HepG2 (cell line): ENCODE measurements at regions not wholly inside any gene's neighbourhood (a gene's known extent, or its start where the extent isn't known, plus 50 kb on each side); places are given as distances from the start of the nearest gene placed in this dataset.

Source experiments
- BORCS8-MEF2B ChIP-seq: sonication (generic); formaldehyde crosslinking; IDR thresholded peaks from 2 replicates; pipeline ENCODE4 v1.8.0; 2022; ENCODE audit warnings: mild to moderate bottlenecking, missing genetic modification reagents
- CEBPG ChIP-seq: IDR thresholded peaks from 2 replicates; pipeline ENCODE4 v1.6.1; 2016
- CHCHD3 ChIP-seq: sonication (generic); formaldehyde crosslinking; IDR thresholded peaks from 2 replicates; pipeline ENCODE4 v1.8.0; 2022; ENCODE audit warnings: mild to moderate bottlenecking, missing genetic modification reagents, moderate library complexity
- DMAP1 ChIP-seq: IDR thresholded peaks from 2 replicates; pipeline ENCODE4 v1.6.1; 2016
- ERF ChIP-seq: IDR thresholded peaks from 2 replicates; pipeline ENCODE4 v1.6.1; 2018; ENCODE audit warnings: missing biosample characterization, missing genetic modification reagents
- FOSL2 ChIP-seq: sonication (generic); formaldehyde crosslinking; IDR thresholded peaks from 2 replicates; pipeline ENCODE4 v1.4.0; 2020; ENCODE audit warnings: missing genetic modification reagents
- FOXA1 ChIP-seq, 2 experiments: fragments of 450-650 bp in 1 of 2; sonication (generic) in 1 of 2; formaldehyde crosslinking in 1 of 2; IDR thresholded peaks; 2 replicates each; pipeline versions ENCODE4 v1.4.0 to v1.6.1; 2016 to 2020; ENCODE audit warnings: missing genetic modification reagents in 1 of 2
- GFI1 ChIP-seq: sonication (generic); formaldehyde crosslinking; IDR thresholded peaks from 2 replicates; pipeline ENCODE4 v1.5.0; 2020; ENCODE audit warnings: missing genetic modification reagents, mild to moderate bottlenecking, borderline replicate concordance
- MTA1 ChIP-seq: sonication (generic); formaldehyde crosslinking; IDR thresholded peaks from 2 replicates; pipeline ENCODE4 v1.4.0; 2020; ENCODE audit warnings: missing genetic modification reagents, mild to moderate bottlenecking, borderline replicate concordance
- RXRB ChIP-seq: IDR thresholded peaks from 2 replicates; pipeline ENCODE4 v1.6.1; 2016; ENCODE audit warnings: borderline replicate concordance, missing genetic modification reagents, missing compliant biosample characterization
- SNAI1 ChIP-seq: sonication (generic); formaldehyde crosslinking; IDR thresholded peaks from 2 replicates; pipeline ENCODE4 v1.5.0; 2020; ENCODE audit warnings: mild to moderate bottlenecking, missing genetic modification reagents, borderline replicate concordance
- SOX5 ChIP-seq: IDR thresholded peaks from 2 replicates; pipeline ENCODE4 v1.6.1; 2016; ENCODE audit warnings: borderline replicate concordance
- SP5 ChIP-seq: IDR thresholded peaks from 2 replicates; pipeline ENCODE4 v1.6.1; 2016; ENCODE audit warnings: low read depth, borderline replicate concordance
- SRSF9 ChIP-seq: fragments of 200-400 bp; formaldehyde crosslinking; IDR thresholded peaks from 2 replicates; pipeline ENCODE4 v1.6.1; 2018; ENCODE audit warnings: borderline replicate concordance, mild to moderate bottlenecking, low read depth, low read length; ENCODE audit not compliant: insufficient read depth, poor library complexity, severe bottlenecking
- ZFP62 ChIP-seq: sonication (generic); formaldehyde crosslinking; IDR thresholded peaks from 2 replicates; pipeline ENCODE4 v1.4.0; 2020; ENCODE audit warnings: missing genetic modification reagents
- ZNF12 ChIP-seq: sonication (generic); formaldehyde crosslinking; IDR thresholded peaks from 2 replicates; pipeline ENCODE4 v1.5.0; 2020; ENCODE audit warnings: missing genetic modification reagents
- ZNF274 ChIP-seq: sonication (generic); formaldehyde crosslinking; IDR thresholded peaks from 2 replicates; pipeline ENCODE4 v1.5.1; 2020; ENCODE audit warnings: mild to moderate bottlenecking, missing genetic modification reagents
- ZNF354B ChIP-seq: sonication (generic); formaldehyde crosslinking; IDR thresholded peaks from 2 replicates; pipeline ENCODE4 v1.8.0; 2022; ENCODE audit warnings: mild to moderate bottlenecking, missing genetic modification reagents
- ZNF709 ChIP-seq: sonication (generic); formaldehyde crosslinking; IDR thresholded peaks from 2 replicates; pipeline ENCODE4 v1.5.0; 2020; ENCODE audit warnings: mild to moderate bottlenecking, missing genetic modification reagents
- ZNF720 ChIP-seq: sonication (generic); formaldehyde crosslinking; IDR thresholded peaks from 2 replicates; pipeline ENCODE4 v1.4.0; 2020; ENCODE audit warnings: missing genetic modification reagents
- ZNF780A ChIP-seq: sonication (generic); formaldehyde crosslinking; IDR thresholded peaks from 2 replicates; pipeline ENCODE4 v1.8.0; 2022; ENCODE audit warnings: mild to moderate bottlenecking, missing genetic modification reagents, moderate library complexity
- ZSCAN20 ChIP-seq: sonication (generic); formaldehyde crosslinking; IDR thresholded peaks from 2 replicates; pipeline ENCODE4 v1.4.0; 2020; ENCODE audit warnings: missing genetic modification reagents, mild to moderate bottlenecking, borderline replicate concordance
- TF ChIP-seq, protein P1 (sequence below): sonication (generic); formaldehyde crosslinking; IDR thresholded peaks from 2 replicates; pipeline ENCODE4 v1.4.0; 2020; ENCODE audit warnings: missing genetic modification reagents
- TF ChIP-seq, protein P2 (sequence below): sonication (generic); formaldehyde crosslinking; IDR thresholded peaks from 2 replicates; pipeline ENCODE4 v1.4.0; 2020; ENCODE audit warnings: missing genetic modification reagents
- TF ChIP-seq, protein P3 (sequence below): sonication (generic); formaldehyde crosslinking; IDR thresholded peaks from 2 replicates; pipeline ENCODE4 v1.8.1; 2023; ENCODE audit warnings: missing genetic modification reagents, inconsistent platforms, borderline replicate concordance
- TF ChIP-seq, protein P4 (sequence below): IDR thresholded peaks from 2 replicates; pipeline ENCODE4 v1.6.1; 2012; ENCODE audit warnings: low read length, improper control_type of control experiment

DNA sequence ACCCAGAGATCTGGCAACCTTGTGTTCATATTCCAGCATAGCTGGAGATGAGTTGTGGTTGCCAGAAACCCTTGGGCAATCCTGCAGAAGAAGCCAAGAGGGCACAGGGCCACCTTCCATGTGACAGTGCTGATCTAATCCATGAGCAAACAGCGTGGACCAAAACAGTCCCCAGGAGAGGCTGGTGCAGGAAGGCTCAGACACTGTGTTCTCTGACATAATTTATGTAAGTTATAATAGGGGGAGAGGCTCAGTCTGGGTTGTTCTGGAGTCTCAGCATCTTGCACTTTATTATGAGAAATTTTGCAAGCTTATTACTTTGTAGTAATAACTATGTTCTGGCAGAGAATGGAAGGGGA is 273.9 kb downstream of the HAPSTR1 start (continued):
- TF ChIP-seq, protein P1, sequence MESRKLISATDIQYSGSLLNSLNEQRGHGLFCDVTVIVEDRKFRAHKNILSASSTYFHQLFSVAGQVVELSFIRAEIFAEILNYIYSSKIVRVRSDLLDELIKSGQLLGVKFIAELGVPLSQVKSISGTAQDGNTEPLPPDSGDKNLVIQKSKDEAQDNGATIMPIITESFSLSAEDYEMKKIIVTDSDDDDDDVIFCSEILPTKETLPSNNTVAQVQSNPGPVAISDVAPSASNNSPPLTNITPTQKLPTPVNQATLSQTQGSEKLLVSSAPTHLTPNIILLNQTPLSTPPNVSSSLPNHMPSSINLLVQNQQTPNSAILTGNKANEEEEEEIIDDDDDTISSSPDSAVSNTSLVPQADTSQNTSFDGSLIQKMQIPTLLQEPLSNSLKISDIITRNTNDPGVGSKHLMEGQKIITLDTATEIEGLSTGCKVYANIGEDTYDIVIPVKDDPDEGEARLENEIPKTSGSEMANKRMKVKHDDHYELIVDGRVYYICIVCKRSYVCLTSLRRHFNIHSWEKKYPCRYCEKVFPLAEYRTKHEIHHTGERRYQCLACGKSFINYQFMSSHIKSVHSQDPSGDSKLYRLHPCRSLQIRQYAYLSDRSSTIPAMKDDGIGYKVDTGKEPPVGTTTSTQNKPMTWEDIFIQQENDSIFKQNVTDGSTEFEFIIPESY (CRISPR knock-in tag): no peak
- no peak for TF ChIP-seq ZNF274
- no peak for TF ChIP-seq MTA1 (CRISPR knock-in tag)
- TF ChIP-seq ZSCAN20: no peak
- no peak for TF ChIP-seq BORCS8-MEF2B (CRISPR knock-in tag)
- no peak for TF ChIP-seq FOXA1 (IDR thresholded peaks at IDR 0.05)
- TF ChIP-seq FOXA1 (CRISPR knock-in tag; IDR thresholded peaks at IDR 0.05): peak; percentile 85
- TF ChIP-seq ZNF720 (CRISPR knock-in tag): no peak
- no peak for TF ChIP-seq SP5 (CRISPR knock-in tag)
- TF ChIP-seq DMAP1 (CRISPR knock-in tag): no peak
- TF ChIP-seq, protein P2, sequence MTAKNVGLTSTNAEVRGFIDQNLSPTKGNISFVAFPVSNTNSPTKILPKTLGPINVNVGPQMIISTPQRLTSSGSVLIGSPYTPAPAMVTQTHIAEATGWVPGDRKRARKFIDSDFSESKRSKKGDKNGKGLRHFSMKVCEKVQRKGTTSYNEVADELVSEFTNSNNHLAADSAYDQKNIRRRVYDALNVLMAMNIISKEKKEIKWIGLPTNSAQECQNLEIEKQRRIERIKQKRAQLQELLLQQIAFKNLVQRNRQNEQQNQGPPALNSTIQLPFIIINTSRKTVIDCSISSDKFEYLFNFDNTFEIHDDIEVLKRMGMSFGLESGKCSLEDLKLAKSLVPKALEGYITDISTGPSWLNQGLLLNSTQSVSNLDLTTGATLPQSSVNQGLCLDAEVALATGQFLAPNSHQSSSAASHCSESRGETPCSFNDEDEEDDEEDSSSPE (CRISPR knock-in tag): no peak
- TF ChIP-seq, protein P3, sequence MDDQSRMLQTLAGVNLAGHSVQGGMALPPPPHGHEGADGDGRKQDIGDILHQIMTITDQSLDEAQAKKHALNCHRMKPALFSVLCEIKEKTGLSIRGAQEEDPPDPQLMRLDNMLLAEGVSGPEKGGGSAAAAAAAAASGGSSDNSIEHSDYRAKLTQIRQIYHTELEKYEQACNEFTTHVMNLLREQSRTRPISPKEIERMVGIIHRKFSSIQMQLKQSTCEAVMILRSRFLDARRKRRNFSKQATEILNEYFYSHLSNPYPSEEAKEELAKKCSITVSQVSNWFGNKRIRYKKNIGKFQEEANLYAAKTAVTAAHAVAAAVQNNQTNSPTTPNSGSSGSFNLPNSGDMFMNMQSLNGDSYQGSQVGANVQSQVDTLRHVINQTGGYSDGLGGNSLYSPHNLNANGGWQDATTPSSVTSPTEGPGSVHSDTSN (CRISPR knock-in tag): no peak
- peak; percentile 49; the same call in 1 of the 2 replicates for TF ChIP-seq FOSL2 (CRISPR knock-in tag)
- TF ChIP-seq ZNF12 (CRISPR knock-in tag): no peak
- no peak for TF ChIP-seq ZFP62 (CRISPR knock-in tag)
- TF ChIP-seq SNAI1 (CRISPR knock-in tag): no peak
- TF ChIP-seq ZNF354B: no peak
- TF ChIP-seq CEBPG: peak; percentile 38; the same call in 1 of the 2 replicates
- TF ChIP-seq CHCHD3 (CRISPR knock-in tag): no peak
- no peak for TF ChIP-seq ZNF780A (CRISPR knock-in tag)
- 0 out of 2 replicates have a peak, but pooled peaks have one; percentile 20 for TF ChIP-seq SOX5 (CRISPR knock-in tag)
- 0 out of 2 replicates have a peak, but pooled peaks have one; percentile 27 for TF ChIP-seq RXRB (CRISPR knock-in tag)
- TF ChIP-seq, protein P4, sequence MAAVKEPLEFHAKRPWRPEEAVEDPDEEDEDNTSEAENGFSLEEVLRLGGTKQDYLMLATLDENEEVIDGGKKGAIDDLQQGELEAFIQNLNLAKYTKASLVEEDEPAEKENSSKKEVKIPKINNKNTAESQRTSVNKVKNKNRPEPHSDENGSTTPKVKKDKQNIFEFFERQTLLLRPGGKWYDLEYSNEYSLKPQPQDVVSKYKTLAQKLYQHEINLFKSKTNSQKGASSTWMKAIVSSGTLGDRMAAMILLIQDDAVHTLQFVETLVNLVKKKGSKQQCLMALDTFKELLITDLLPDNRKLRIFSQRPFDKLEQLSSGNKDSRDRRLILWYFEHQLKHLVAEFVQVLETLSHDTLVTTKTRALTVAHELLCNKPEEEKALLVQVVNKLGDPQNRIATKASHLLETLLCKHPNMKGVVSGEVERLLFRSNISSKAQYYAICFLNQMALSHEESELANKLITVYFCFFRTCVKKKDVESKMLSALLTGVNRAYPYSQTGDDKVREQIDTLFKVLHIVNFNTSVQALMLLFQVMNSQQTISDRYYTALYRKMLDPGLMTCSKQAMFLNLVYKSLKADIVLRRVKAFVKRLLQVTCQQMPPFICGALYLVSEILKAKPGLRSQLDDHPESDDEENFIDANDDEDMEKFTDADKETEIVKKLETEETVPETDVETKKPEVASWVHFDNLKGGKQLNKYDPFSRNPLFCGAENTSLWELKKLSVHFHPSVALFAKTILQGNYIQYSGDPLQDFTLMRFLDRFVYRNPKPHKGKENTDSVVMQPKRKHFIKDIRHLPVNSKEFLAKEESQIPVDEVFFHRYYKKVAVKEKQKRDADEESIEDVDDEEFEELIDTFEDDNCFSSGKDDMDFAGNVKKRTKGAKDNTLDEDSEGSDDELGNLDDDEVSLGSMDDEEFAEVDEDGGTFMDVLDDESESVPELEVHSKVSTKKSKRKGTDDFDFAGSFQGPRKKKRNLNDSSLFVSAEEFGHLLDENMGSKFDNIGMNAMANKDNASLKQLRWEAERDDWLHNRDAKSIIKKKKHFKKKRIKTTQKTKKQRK: no peak
- TF ChIP-seq ERF (CRISPR knock-in tag): no peak
- no peak for TF ChIP-seq SRSF9
- no peak for TF ChIP-seq GFI1 (CRISPR knock-in tag)
- TF ChIP-seq ZNF709: no peak
